ENCODE measurements at regions not wholly inside any gene's neighbourhood (a gene's known extent, or its start where the extent isn't known, plus 50 kb on each side); places are given as distances from the start of the nearest gene placed in this dataset.

DNA sequence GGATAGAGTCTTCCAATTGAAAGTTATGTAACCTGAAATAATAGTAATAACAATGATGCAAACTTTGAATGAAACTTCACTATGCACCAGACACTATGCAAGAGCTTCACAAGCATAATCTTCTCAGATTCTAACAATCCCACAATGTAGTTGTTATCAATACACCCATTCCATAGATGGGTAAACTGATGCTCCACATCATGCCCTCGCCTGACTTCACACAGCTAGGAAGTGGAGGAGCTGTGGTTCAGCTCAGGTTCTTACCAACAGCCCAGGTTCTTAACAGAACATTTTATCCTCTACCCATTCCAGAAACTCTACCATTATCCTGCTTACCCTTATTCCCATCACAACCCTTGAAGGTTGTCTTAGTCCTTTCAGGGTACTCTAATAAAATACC is 50.4 kb upstream of the HMGXB4 start:
- Histone ChIP-seq H3K9ac (ENCODE audit: insufficient read depth, low read length, poor library complexity, severe bottlenecking) (no peak overlapping the region), H4K20me1 (ENCODE audit: insufficient read depth, low read length) (no peaks in the 10 kb centered on the region), H3K36me3 (replicated peaks in 1 of 2; ENCODE audit: control insufficient read depth in 1 of 2, insufficient read depth in 2 of 2, low read length in 2 of 2) (no peaks in the 10 kb centered on the region), H3K4me1 (ENCODE audit: control insufficient read depth in 1 of 2, insufficient read depth in 2 of 2, low read length in 2 of 2) (no peaks in the 10 kb centered on the region), H2AFZ (ENCODE audit: insufficient read depth, low read depth, low read length, poor library complexity, severe bottlenecking) (no peak overlapping the region), H3K4me2 (replicated peaks; ENCODE audit: extremely low read depth, low read length, poor library complexity, severe bottlenecking) (no peak overlapping the region), H3K27ac (ENCODE audit: low read depth in 1 of 2, low read length in 2 of 2) (no peak overlapping the region), H3K27me3 (ENCODE audit: control insufficient read depth in 2 of 2, insufficient read depth in 2 of 2, low read length in 2 of 2) (no peaks in the 10 kb centered on the region), H3K79me2 (ENCODE audit: insufficient read depth, low read length) (no peaks in the 10 kb centered on the region), H3K4me3 (replicated peaks in 1 of 3; ENCODE audit: low read depth in 2 of 3, low read length in 3 of 3) (no peak overlapping the region), H3K9me3 (replicated peaks in 1 of 2; ENCODE audit: control insufficient read depth in 1 of 2, insufficient read depth in 1 of 2, low read length in 2 of 2) (no peaks in the 10 kb centered on the region)
- Mint-ChIP-seq H3K27me3 (ENCODE audit: low read depth in 3 of 3) (peaks cover 2 to 10% (median 6%) of the 10 kb centered on the region in 3 donors), H3K27ac (no peak overlapping the region), H3K36me3 (no peaks in the 10 kb centered on the region), H3K4me3 (no peak overlapping the region), H3K4me1 (no peaks in the 10 kb centered on the region), H3K9me3 (peaks cover 0 to 2% (median 0%) of the 10 kb centered on the region in 7 donors)
- TF ChIP-seq, protein P1, sequence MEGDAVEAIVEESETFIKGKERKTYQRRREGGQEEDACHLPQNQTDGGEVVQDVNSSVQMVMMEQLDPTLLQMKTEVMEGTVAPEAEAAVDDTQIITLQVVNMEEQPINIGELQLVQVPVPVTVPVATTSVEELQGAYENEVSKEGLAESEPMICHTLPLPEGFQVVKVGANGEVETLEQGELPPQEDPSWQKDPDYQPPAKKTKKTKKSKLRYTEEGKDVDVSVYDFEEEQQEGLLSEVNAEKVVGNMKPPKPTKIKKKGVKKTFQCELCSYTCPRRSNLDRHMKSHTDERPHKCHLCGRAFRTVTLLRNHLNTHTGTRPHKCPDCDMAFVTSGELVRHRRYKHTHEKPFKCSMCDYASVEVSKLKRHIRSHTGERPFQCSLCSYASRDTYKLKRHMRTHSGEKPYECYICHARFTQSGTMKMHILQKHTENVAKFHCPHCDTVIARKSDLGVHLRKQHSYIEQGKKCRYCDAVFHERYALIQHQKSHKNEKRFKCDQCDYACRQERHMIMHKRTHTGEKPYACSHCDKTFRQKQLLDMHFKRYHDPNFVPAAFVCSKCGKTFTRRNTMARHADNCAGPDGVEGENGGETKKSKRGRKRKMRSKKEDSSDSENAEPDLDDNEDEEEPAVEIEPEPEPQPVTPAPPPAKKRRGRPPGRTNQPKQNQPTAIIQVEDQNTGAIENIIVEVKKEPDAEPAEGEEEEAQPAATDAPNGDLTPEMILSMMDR (IDR thresholded peaks at IDR 0.05) = no peak
- WGBS (ENCODE audit: insufficient coverage) = no CpG with 5 or more reads among the region's 1 CpG
- intact Hi-C loops (cut with micrococcal nuclease) = no loop called here
- no peak for DNase-seq
